ENCODE measurements at regions not wholly inside any gene's neighbourhood (a gene's known extent, or its start where the extent isn't known, plus 50 kb on each side); places are given as distances from the start of the nearest gene placed in this dataset.

DNA sequence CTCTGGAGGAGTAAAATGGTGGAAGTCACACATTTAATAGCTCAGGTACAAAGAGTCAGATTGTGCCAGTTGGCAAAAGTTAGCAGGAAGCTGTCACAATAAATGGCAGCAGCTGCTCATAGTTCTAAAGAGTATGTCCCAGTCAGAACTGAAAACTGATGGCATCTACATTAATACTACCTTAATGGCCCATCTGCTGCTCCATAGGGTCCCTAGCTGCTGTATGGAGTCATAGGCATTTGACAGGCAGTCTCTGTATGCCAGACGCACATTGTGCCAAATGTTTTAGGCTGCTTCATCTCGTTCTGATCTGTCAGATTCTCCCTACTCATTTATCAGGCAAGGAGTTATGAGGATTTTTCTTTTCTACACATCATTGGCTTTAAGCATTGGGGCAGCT lies 515.8 kb upstream of the ARRDC3 start:
- H3K4me3 ChIP-seq: no peak overlapping the region
- DNase-seq: no peak
- no peaks in the 10 kb centered on the region for H3K27me3 ChIP-seq (replicated peaks in 1 of 7)
- no peaks in the 10 kb centered on the region for H3K4me1 ChIP-seq
- H3K36me3 ChIP-seq: no peaks in the 10 kb centered on the region
- no peak overlapping the region for H3K27ac ChIP-seq
- intact Hi-C loops (cut with DNase I; ENCODE audit: low total_unique reads): no loop called here
- TF ChIP-seq POLR2A (IDR thresholded peaks at IDR 0.05) (no peak), POLR2AphosphoS5 (IDR thresholded peaks at IDR 0.05) (no peak)
- TF ChIP-seq, protein P1, sequence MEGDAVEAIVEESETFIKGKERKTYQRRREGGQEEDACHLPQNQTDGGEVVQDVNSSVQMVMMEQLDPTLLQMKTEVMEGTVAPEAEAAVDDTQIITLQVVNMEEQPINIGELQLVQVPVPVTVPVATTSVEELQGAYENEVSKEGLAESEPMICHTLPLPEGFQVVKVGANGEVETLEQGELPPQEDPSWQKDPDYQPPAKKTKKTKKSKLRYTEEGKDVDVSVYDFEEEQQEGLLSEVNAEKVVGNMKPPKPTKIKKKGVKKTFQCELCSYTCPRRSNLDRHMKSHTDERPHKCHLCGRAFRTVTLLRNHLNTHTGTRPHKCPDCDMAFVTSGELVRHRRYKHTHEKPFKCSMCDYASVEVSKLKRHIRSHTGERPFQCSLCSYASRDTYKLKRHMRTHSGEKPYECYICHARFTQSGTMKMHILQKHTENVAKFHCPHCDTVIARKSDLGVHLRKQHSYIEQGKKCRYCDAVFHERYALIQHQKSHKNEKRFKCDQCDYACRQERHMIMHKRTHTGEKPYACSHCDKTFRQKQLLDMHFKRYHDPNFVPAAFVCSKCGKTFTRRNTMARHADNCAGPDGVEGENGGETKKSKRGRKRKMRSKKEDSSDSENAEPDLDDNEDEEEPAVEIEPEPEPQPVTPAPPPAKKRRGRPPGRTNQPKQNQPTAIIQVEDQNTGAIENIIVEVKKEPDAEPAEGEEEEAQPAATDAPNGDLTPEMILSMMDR (IDR thresholded peaks at IDR 0.05 in 8 of 11, conservative IDR thresholded peaks at IDR 0.05 in 3 of 11): no peak
- 65 to 77% (median 70%) methylated on average over 2 of the region's 2 CpGs for WGBS, 5 donors
- no peaks in the 10 kb centered on the region for H3K9me3 ChIP-seq

DNA sequence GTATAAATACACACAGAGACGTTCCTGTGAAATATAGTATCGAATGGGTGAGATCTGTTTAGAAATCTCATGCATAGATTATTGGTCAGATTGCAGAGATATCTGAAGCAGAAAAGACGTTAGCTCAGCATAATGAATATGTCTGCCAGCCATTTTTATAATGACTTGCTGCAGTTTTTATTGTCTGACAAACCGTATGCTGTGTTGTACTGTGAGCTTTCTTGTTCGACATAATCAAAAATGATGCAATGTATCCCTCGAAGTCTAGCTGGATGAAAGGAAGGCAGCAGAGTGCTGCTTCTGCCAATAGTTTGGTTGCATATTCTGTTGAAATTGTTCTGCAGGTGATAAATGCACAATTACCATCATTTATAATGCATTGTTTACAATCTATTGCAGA lies 514.9 kb upstream of the ARRDC3 start:
- H3K27ac ChIP-seq: no peak overlapping the region
- TF ChIP-seq, protein P1 (IDR thresholded peaks at IDR 0.05 in 8 of 11, conservative IDR thresholded peaks at IDR 0.05 in 3 of 11): no peak
- TF ChIP-seq POLR2AphosphoS5 (IDR thresholded peaks at IDR 0.05): no peak
- TF ChIP-seq POLR2A (IDR thresholded peaks at IDR 0.05): no peak
- no peak for DNase-seq
- H3K36me3 ChIP-seq: no peaks in the 10 kb centered on the region
- H3K4me1 ChIP-seq: no peaks in the 10 kb centered on the region
- no peaks in the 10 kb centered on the region for H3K9me3 ChIP-seq
- no peaks in the 10 kb centered on the region for H3K27me3 ChIP-seq (replicated peaks in 1 of 7)
- intact Hi-C loops (cut with DNase I; ENCODE audit: low total_unique reads): no loop called here
- no peak overlapping the region for H3K4me3 ChIP-seq
- WGBS, 5 donors: 75 to 84% (median 78%) methylated on average over 6 of the region's 6 CpGs

DNA sequence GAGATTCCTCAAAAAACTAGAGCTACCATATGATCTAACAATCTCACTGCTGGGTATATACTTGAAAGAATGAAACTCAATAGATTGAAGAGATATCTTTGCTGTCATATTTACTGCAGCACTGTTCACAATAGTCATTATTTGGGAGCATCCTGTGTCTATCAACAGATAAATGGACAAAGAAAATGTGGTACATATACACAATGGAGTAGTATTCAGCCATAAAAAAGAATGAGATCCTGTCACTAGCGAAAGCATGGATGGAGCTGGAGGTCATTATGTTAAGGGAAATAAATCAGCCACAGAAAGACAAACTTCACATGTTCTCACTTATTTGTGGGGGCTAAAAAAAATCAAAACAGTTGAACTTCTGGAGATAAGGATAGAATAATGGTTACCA lies 505.7 kb upstream of the ARRDC3 start:
- Histone ChIP-seq H3K9me3 (peaks cover 0 to 14% (median 4%) of the 10 kb centered on the region in 8 donors), H3K4me3 (no peak overlapping the region), H3K36me3 (no peaks in the 10 kb centered on the region), H3K27me3 (replicated peaks in 1 of 7) (no peaks in the 10 kb centered on the region), H3K4me1 (no peaks in the 10 kb centered on the region), H3K27ac (no peak overlapping the region)
- TF ChIP-seq POLR2AphosphoS5 (IDR thresholded peaks at IDR 0.05) (no peak), POLR2A (IDR thresholded peaks at IDR 0.05) (no peak)
- TF ChIP-seq, protein P1 (IDR thresholded peaks at IDR 0.05 in 8 of 11, conservative IDR thresholded peaks at IDR 0.05 in 3 of 11): no peak
- no peak for DNase-seq
- intact Hi-C loops (cut with DNase I; ENCODE audit: low total_unique reads): no loop called here
- WGBS, 5 donors: 74 to 93% (median 81%) methylated on average over 1 of the region's 1 CpG

DNA sequence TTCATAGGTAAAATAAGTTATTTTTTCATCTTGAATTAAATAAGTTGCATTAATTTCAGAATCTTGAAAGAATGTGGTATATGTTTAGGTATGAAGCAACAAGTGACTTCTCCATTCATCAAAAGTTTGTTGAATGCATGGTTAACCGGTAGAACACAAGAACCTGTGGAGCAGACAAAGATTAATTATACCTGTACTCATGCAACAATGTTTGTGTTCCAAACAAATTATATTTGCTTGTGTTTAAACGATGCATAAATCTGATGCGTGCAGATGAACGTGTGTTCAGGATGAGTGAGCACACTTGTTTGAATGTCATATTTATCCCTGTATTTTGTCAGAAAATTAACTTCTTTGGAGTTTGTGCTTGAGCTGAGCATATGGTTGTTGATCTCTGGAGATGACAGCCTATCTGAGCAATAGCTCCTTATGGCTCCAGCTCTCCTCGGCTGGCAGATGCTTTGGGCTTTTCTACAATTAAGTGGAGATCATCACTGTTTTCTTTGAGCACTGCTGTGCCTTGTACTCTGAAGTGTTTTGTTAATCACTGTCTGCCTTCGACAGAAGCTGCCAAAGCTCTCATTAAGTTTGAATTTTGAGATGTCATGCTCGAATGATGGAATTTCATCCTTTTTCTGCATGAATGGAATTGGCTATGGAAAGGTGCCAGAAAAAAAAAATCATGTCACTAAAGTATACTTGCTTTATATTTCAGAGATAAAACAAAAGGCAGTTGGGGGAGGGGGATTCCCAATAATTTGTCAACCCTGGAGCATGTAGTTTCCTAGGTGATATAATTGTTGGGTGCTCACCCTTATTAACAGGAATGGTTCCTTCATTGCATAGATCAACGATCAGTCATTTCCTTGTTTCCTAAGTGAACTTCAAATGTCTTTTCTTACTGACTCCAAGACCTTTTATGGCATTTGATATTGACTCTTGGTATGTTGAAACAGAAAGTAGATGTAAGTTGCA lies 502.5 kb upstream of the ARRDC3 start:
- H3K4me1 ChIP-seq: no peaks in the 10 kb centered on the region
- H3K27ac ChIP-seq: no peak overlapping the region
- H3K9me3 ChIP-seq: peaks cover 0 to 7% (median 0%) of the 10 kb centered on the region in 8 donors
- 58 to 75% (median 60%) methylated on average over 8 of the region's 8 CpGs for WGBS, 5 donors
- H3K27me3 ChIP-seq (replicated peaks in 1 of 7): no peaks in the 10 kb centered on the region
- intact Hi-C loops (cut with DNase I; ENCODE audit: low total_unique reads): no loop called here
- no peak overlapping the region for H3K4me3 ChIP-seq
- TF ChIP-seq POLR2A (IDR thresholded peaks at IDR 0.05): no peak
- TF ChIP-seq, protein P1 (IDR thresholded peaks at IDR 0.05 in 8 of 11, conservative IDR thresholded peaks at IDR 0.05 in 3 of 11): no peak
- no peak for TF ChIP-seq POLR2AphosphoS5 (IDR thresholded peaks at IDR 0.05)
- no peak for DNase-seq
- H3K36me3 ChIP-seq: no peaks in the 10 kb centered on the region

Measured in spleen (tissue), 11 donors.